SJCRH30 (cell line): ENCODE measurements at regions not wholly inside any gene's neighbourhood (a gene's known extent, or its start where the extent isn't known, plus 50 kb on each side); places are given as distances from the start of the nearest gene placed in this dataset.

Experiments
- DNase-seq, 2 experiments: peaks; one replicate each; pipeline ENCODE4 v3.0.0-alpha.2; 2015 to 2020
- H3K27ac ChIP-seq: fragments of 250-450 bp; sonication (Bioruptor Pico); 2 replicates; pipeline ENCODE4 v1.5.1; 2020; ENCODE audit warnings: mild to moderate bottlenecking, moderate library complexity
- H3K27me3 ChIP-seq: fragments of 250-450 bp; sonication (Bioruptor Pico); 2 replicates; pipeline ENCODE4 v1.5.1; 2020; ENCODE audit warnings: mild to moderate bottlenecking, moderate library complexity
- H3K36me3 ChIP-seq: fragments of 250-450 bp; sonication (Bioruptor Pico); 2 replicates; pipeline ENCODE4 v1.5.1; 2020; ENCODE audit warnings: mild to moderate bottlenecking, moderate library complexity
- H3K4me1 ChIP-seq: fragments of 250-450 bp; sonication (Bioruptor Pico); 2 replicates; pipeline ENCODE4 v1.5.1; 2020; ENCODE audit warnings: mild to moderate bottlenecking, moderate library complexity
- H3K4me3 ChIP-seq: fragments of 250-450 bp; sonication (Bioruptor Pico); 2 replicates; pipeline ENCODE4 v1.5.1; 2020; ENCODE audit warnings: mild to moderate bottlenecking, moderate library complexity
- H3K9me3 ChIP-seq: fragments of 250-450 bp; sonication (Bioruptor Pico); replicated peaks from 2 replicates; pipeline ENCODE4 v1.5.1; 2020; ENCODE audit warnings: mild to moderate bottlenecking, moderate library complexity

DNA sequence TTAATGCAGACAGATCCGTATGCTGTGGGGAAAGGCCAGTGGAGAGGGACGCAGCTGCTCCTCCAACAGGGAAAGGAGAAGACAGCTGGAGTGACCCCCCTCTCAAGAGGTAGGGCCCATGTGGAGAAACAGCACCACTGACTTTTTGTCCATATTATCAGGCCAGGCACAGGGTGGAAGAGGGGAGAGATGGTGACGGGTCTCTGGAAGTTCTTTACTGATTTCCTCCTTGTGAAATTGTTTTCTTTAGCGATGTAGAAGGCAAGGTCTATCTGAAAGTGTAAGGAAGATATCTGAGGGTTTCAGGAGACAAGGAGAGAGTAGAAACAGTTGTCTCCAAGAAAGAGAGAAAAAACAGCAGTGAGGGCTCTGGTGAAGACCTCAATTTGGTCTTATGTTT is 338.8 kb downstream of the VPS13C start:
- no peaks in the 10 kb centered on the region for H3K9me3 ChIP-seq
- no peaks in the 10 kb centered on the region for H3K36me3 ChIP-seq
- H3K4me1 ChIP-seq, result peaks cover 3% of the 10 kb centered on the region; the same call in 1 of the 2 replicates
- no peaks in the 10 kb centered on the region for H3K27me3 ChIP-seq
- no peak overlapping the region for H3K27ac ChIP-seq
- DNase-seq, result peak; percentile 40 to 58
- H3K4me3 ChIP-seq, result no peak overlapping the region

DNA sequence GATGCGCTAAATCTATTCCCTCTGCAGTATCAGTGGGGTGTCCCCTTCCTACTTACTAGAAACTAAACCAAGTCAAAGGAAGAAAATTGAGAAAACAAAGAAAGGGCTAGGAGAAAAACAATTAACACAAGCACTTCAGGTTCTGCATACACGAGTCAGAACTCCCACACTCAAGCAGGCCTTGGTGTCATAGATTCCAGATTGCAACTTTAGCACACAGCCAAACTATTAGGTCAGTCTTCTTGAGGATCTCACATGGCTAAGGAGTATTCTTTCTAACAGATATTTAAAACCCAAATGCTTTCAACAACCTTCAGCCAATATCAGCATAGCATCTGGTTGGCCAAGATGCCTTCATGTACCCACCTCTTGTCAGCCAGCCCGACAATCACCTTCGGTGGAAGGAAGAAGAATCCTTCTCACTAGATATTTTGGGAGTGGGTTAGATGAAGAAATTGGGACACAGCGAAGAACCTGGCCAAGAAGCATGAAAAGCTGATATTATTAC is 340.0 kb downstream of the VPS13C start:
- Histone ChIP-seq H3K27me3 (no peaks in the 10 kb centered on the region), H3K9me3 (no peaks in the 10 kb centered on the region), H3K27ac (no peak overlapping the region), H3K36me3 (no peaks in the 10 kb centered on the region), H3K4me3 (no peak overlapping the region), H3K4me1 (peaks cover 15% of the 10 kb centered on the region)
- DNase-seq, result no peak

DNA sequence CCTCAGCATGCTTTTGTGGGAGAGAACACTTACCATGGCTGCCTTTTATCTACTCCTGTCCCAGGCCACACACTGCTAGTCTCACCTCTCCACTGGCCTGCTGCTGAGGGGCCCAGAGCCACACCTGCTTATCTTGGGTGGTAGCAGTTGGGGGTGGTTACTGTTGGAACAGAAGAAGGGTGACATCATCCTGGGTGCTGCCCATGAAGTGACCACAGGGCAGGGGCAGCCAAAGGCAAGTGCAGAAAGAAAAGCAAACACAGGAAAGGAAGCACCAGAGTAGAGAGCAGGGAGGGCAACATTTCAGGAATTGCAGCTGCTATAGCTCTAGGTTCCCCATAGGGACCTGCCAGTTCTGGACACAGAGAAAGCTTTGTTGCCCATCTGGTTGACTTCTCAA is 345.2 kb downstream of the VPS13C start:
- H3K36me3 ChIP-seq, result no peaks in the 10 kb centered on the region
- H3K4me3 ChIP-seq, result no peak overlapping the region
- no peaks in the 10 kb centered on the region for H3K27me3 ChIP-seq
- DNase-seq, result peak; percentile 90 to 92
- H3K4me1 ChIP-seq, result peaks cover 21% of the 10 kb centered on the region
- no peaks in the 10 kb centered on the region for H3K9me3 ChIP-seq
- H3K27ac ChIP-seq, result peak overlapping the region; percentile 40

DNA sequence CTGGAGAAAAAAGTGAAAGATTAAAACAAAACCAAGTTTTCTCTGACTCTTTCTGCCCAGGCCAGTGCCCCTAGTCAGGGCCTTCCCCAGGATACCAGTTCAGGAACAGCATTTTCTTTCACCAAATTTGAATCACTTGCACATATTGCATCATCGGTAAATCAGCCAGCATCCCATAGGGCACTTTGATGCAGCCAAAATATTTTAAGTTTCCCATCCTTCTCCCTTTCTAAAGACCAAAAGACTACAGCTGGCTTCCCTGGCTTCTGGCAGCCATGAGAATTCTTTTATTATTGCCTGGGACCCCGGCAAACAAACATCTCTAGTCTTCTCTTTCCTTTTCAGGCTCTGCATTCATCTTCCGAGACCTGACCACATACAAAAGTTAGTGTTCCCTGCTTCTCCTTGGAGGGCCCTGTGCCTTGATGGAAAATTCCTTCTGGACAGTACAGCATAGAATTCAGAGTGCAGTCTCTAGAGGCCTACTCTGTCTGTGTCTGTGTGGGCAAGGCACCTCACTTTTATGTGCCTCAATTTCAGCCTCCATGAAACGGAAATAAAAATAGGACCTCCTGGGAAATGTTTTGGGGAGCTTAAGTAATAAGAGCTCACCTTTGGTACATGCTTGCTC is 348.0 kb downstream of the VPS13C start:
- H3K36me3 ChIP-seq, result no peaks in the 10 kb centered on the region
- no peaks in the 10 kb centered on the region for H3K27me3 ChIP-seq
- H3K27ac ChIP-seq, result no peak overlapping the region
- H3K4me1 ChIP-seq, result peaks cover 21% of the 10 kb centered on the region
- no peaks in the 10 kb centered on the region for H3K9me3 ChIP-seq
- H3K4me3 ChIP-seq, result no peak overlapping the region
- no peak for DNase-seq

DNA sequence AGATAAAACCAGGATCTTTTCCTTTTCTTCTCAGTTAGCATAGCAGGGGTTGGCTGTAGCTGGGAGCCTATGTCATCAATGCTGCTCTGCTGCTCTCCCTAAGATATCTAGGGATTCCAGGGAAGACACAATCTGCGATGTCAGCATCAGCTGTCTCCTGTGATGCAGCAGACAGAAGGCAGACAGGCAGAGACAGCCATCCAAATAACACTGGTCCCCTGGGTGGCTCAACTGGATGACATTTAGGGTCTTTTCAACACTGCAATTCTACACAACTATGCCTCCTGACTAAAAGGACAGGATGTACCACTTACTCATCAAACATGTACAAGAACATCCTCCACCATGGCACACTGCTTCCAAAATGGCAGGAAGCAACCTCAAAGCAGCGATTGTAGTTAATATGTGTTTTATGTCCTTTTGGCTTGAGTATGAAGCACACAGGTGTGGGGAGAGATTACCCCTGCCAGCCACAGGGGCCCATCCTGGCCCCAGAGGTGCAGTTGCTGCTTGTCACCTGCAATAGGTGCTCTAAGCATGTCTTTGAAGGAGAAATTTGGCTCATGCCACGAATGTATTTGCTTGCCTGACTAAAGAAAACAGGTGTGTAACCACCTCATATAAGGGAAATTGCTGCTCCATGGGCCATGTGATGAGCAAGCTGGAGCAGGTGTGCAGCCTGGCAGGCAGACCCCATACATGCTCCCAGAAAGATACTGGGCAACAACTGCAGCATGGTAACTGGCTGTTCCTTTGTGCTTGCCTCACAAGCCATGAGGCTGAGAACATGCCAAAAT is 357.8 kb downstream of the VPS13C start:
- Histone ChIP-seq H3K9me3 (no peaks in the 10 kb centered on the region), H3K27me3 (no peaks in the 10 kb centered on the region), H3K36me3 (no peaks in the 10 kb centered on the region), H3K4me3 (no peak overlapping the region), H3K4me1 (peaks cover 5% of the 10 kb centered on the region; the same call in 1 of the 2 replicates), H3K27ac (no peak overlapping the region)
- peak in 1 of 2 experiments; percentile 29 for DNase-seq

DNA sequence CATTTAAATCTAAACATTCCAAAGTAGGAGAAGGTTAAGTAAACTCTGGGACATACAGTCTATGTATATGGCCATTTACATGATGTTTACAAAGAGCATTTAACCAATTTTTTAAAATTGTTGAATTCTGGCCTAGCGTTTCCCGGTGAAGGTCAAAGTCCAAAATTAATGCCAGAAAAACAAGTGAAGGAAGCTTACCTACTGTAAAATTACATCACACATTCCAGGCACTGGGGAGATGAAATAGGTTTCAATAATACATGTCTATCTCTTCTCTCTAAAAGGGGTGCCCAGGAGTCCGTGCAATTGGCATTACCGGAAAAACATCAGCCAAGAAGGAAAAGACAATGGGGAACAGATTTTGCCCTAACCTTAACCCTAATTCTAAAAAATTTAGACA is 358.8 kb downstream of the VPS13C start:
- H3K9me3 ChIP-seq, result no peaks in the 10 kb centered on the region
- DNase-seq, result no peak
- H3K4me3 ChIP-seq, result no peak overlapping the region
- no peak overlapping the region for H3K27ac ChIP-seq
- H3K4me1 ChIP-seq, result peaks cover 5% of the 10 kb centered on the region; the same call in 1 of the 2 replicates
- H3K36me3 ChIP-seq, result no peaks in the 10 kb centered on the region
- no peaks in the 10 kb centered on the region for H3K27me3 ChIP-seq

DNA sequence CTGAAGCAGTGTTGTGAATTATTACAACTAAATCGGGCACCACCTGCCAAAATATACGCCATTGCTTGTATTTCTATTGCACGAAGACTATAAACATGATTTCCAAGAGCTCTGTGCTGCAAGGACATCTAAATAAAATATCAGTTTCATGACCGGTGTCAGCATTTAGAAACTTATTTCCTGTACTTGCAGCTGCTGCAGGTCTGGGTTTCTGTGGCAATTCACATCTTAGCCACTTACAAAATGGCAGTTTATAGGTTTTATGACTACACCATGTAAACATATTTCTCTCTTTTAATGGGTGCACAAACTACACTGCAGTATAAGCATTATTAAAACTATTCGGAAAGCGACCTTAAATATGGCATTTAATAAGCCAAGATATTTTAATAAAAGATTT is 359.4 kb downstream of the VPS13C start:
- Histone ChIP-seq H3K27ac (no peak overlapping the region), H3K9me3 (no peaks in the 10 kb centered on the region), H3K4me1 (peaks cover 5% of the 10 kb centered on the region; the same call in 1 of the 2 replicates), H3K27me3 (no peaks in the 10 kb centered on the region), H3K4me3 (no peak overlapping the region), H3K36me3 (no peaks in the 10 kb centered on the region)
- DNase-seq, result peak in 1 of 2 experiments; percentile 5

DNA sequence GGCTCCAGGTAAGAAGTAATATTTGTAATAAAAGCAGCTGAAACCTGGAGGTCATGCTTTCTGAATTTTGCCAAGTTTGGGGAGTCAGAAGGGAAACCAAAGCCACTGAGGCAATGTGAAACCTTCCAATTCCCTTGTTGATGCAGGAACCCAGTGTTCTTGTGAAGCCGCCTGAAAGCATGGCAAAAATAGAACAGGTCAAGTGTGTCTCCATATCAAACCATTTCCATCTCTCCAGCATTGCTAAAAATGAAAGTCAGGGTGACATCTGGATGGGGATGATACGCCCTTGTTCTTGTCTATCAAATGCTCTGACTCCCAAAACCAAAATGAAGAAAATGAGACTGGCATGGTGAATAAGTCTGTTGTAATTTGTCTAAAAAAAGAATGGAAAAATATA is 362.5 kb downstream of the VPS13C start:
- no peak for DNase-seq
- H3K27ac ChIP-seq, result no peak overlapping the region

DNA sequence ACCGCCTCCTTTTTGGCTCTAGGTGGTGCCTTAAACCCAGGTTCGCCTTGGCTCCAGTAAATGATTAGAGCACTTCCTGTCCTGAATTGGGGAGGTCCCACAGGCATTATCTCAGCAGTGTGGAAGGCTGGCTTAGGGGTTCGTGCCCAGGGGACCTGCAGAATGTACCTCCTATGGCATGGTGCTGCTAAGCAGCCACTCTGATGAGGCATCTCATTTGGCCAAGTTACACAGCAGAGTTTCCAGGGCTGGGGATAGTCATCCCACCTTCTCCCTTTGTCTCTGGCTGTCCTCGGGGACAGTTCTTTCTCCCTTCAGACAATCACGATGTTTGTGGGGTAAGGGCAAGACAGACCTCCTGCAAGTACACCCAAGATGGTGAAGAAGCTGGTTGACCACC is 371.2 kb downstream of the VPS13C start:
- Histone ChIP-seq H3K4me3 (no peak overlapping the region), H3K4me1 (peaks cover 28% of the 10 kb centered on the region), H3K27me3 (no peaks in the 10 kb centered on the region), H3K9me3 (no peaks in the 10 kb centered on the region), H3K27ac (no peak overlapping the region), H3K36me3 (no peaks in the 10 kb centered on the region)
- DNase-seq, result no peak

More for the DNA sequence above, 362.5 kb downstream of the VPS13C start:
- H3K27me3 ChIP-seq, result no peaks in the 10 kb centered on the region
- H3K36me3 ChIP-seq, result no peaks in the 10 kb centered on the region
- H3K4me1 ChIP-seq, result peaks cover 5% of the 10 kb centered on the region; the same call in 1 of the 2 replicates
- H3K4me3 ChIP-seq, result no peak overlapping the region
- no peaks in the 10 kb centered on the region for H3K9me3 ChIP-seq

DNA sequence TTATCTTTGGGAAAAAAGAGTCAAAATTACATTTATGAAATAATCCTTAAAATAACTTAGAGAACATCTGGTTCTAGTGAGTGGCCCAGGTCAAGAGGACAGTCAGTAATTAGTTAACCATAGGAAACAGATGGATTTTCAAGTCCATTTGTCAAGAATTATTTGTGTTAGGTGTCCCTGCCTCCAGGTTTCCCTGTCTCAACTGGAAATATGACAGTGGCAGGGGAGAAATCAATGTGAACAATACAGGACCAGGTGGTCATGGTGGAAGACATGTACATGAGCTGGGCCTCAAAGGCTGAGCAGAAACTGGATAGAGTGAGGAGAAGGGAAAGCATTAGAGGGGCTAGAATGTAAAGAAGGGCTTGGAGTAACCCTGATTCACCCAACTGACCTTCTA is 372.6 kb downstream of the VPS13C start:
- Histone ChIP-seq H3K36me3 (no peaks in the 10 kb centered on the region), H3K9me3 (no peaks in the 10 kb centered on the region), H3K27ac (peak overlapping the region; percentile 63), H3K4me3 (no peak overlapping the region), H3K27me3 (no peaks in the 10 kb centered on the region), H3K4me1 (peaks cover 28% of the 10 kb centered on the region)
- peak; percentile 10 to 50 for DNase-seq

DNA sequence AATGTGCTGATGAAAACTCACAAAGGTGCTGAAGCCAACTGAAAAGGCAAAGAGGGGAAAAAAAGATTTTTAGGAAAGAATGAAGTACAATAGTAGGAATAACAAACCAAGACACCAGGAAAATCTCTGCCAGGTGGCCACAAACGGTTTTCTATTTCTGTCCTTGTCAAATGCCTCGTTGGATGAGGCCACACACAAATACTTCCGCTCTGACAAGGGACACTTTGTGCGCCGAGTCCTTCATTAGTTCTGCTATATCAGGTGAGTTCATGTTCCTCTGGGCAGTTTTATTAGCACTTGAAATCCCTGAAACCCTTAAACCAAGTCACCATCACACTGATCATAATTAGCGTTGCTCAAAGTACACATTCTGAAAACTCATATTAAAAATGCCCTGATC is 373.1 kb downstream of the VPS13C start:
- Histone ChIP-seq H3K27ac (peak overlapping the region; percentile 63), H3K9me3 (no peaks in the 10 kb centered on the region), H3K27me3 (no peaks in the 10 kb centered on the region), H3K4me3 (no peak overlapping the region), H3K36me3 (no peaks in the 10 kb centered on the region), H3K4me1 (peaks cover 28% of the 10 kb centered on the region)
- DNase-seq, result peak; percentile 71 to 87

DNA sequence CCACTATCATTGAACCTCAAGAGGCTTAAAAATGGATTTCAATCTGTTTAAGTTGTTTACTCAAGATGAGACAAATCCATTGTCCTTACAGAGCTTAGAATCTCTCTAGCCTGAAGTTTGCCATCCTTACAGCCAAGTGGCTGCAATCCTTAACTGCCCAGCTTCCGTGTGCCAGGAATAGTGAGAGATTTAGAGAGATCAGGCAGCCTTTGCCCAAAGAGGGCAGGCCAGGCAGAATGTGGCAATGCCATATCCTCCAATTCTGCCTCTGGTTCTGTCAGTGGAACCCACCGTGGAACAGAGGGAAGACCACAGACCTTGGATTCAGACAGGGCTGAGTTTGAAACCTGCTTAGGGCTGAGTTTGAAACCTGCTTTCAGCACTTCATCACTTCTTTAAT is 374.3 kb downstream of the VPS13C start:
- no peaks in the 10 kb centered on the region for H3K27me3 ChIP-seq
- H3K36me3 ChIP-seq, result no peaks in the 10 kb centered on the region
- H3K4me3 ChIP-seq, result no peak overlapping the region
- H3K9me3 ChIP-seq, result no peaks in the 10 kb centered on the region
- H3K27ac ChIP-seq, result peak overlapping the region; percentile 63; the same call in 1 of the 2 replicates
- H3K4me1 ChIP-seq, result peaks cover 28% of the 10 kb centered on the region
- DNase-seq, result peak in 1 of 2 experiments; percentile 3

DNA sequence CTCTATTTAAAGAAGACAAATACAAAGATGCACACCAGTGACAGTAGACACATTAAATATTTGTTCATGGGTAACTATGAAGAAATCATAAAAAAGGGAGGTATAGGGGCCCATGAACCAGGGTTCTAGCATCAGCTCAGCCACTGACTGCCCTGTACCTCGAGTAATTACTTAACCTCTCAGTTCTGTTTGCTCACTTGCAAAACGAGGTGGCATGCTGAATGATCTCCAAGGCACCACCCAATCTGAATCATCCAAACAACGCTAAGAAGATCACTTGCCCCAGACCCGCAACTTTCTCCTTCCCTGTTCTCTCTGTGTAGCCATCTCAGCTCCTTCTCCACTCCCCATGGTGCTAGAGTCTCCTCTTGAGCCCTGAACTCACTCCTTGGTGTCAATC is 374.7 kb downstream of the VPS13C start:
- H3K36me3 ChIP-seq, result no peaks in the 10 kb centered on the region
- no peak overlapping the region for H3K27ac ChIP-seq
- peaks cover 28% of the 10 kb centered on the region for H3K4me1 ChIP-seq
- DNase-seq, result no peak
- no peak overlapping the region for H3K4me3 ChIP-seq
- H3K27me3 ChIP-seq, result no peaks in the 10 kb centered on the region
- H3K9me3 ChIP-seq, result no peaks in the 10 kb centered on the region

DNA sequence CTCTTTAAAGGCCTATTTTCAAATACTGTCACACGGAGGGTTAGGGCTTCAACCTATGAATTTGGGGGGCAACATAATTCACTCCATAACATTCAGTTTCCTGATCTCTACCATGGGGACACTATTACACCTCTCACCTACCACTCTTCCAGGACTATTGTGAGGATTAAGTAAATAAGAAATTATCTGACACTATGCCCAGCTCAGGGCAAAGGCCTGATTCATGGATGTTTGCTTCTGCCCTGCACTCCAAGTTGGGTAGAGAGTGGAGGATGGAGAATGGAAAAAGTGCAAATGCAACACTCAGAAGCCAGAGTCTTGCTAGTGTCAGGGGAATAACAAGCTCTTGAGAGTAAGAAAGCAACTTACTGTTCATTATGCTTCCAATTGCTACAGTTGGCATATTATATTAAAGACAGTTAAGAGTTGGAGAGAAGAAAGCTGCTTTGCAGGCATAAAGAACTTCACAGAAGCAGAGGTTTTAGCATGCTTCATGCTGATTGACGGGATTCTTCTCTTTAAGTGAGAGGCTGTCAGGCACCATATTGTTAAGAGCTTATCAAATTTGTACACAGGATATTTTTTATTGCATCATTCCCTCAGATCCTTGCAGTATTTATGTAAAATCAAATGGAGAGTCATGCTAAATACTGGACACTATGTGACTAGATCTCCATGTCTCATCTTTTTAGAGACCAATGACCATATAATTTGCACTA is 375.3 kb downstream of the VPS13C start:
- Histone ChIP-seq H3K4me1 (peaks cover 28% of the 10 kb centered on the region), H3K27me3 (no peaks in the 10 kb centered on the region), H3K27ac (no peak overlapping the region), H3K36me3 (no peaks in the 10 kb centered on the region), H3K9me3 (no peaks in the 10 kb centered on the region), H3K4me3 (no peak overlapping the region)
- no peak for DNase-seq
